ENCODE measurements at regions not wholly inside any gene's neighbourhood (a gene's known extent, or its start where the extent isn't known, plus 50 kb on each side); places are given as distances from the start of the nearest gene placed in this dataset.

GRCh38 chr3:18011387-18011786 is 269.0 kb upstream of the TBC1D5 start (continued):
- TF ChIP-seq CTCF (IDR thresholded peaks at IDR 0.05) (no peak), BCL3 (IDR thresholded peaks at IDR 0.05) (no peak), HOXA7 (CRISPR knock-in tag; IDR thresholded peaks at IDR 0.05) (no peak), EP300 (IDR thresholded peaks at IDR 0.05) (no peak)

DNA sequence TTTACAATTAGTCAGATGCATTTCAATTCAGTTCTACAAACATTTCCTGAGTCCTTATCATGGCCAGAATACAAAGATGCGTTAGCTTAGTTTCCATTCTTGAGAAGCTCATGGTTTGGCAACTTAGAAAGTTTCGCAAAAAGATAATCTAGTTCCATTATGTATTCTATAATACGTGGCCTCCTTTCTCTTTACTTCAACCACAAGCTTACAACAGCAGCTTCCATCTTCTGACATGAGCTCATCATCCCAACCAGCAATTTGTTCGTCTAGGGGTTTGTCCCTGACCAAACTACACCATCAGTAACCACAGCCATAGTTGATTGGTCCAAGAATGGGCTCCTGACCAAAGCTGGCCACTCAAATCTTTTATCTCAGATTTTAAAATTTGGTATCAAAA is 267.6 kb upstream of the TBC1D5 start:
- H3K4me1 ChIP-seq = no peaks in the 10 kb centered on the region
- FAIRE-seq (no peak), DNase-seq (ENCODE audit: low read depth in 1 of 2, low spot score in 1 of 2) (no peak), ATAC-seq (no peak)
- H3K27ac ChIP-seq = no peak overlapping the region
- H3K9me3 ChIP-seq = no peaks in the 10 kb centered on the region
- CTCF ChIA-PET = interaction anchor here (1.6 kb wide), 1 partner anchor 13 kb away, joined by 3 read pairs; no protein-coding TSS in a partner anchor
- no peak overlapping the region for H3K4me3 ChIP-seq
- POLR2A ChIA-PET = no interaction called here
- no peak for TF ChIP-seq TFCP2L1 (CRISPR knock-in tag; IDR thresholded peaks at IDR 0.05)
- no peak for TF ChIP-seq E2F6 (IDR thresholded peaks at IDR 0.05; ENCODE audit: borderline replicate concordance, low read depth)
- no peak for TF ChIP-seq RFX5 (IDR thresholded peaks at IDR 0.05)
- no peak for TF ChIP-seq RCOR1 (IDR thresholded peaks at IDR 0.05; ENCODE audit: low read depth, low read length)
- no peak for TF ChIP-seq ZC3H11A (IDR thresholded peaks at IDR 0.05)
- no peak for TF ChIP-seq GATA3 (IDR thresholded peaks at IDR 0.05; ENCODE audit: borderline replicate concordance)
- TF ChIP-seq NPAS2 (CRISPR knock-in tag; IDR thresholded peaks at IDR 0.05; ENCODE audit: borderline replicate concordance) = no peak
- TF ChIP-seq KDM1A (IDR thresholded peaks at IDR 0.05; ENCODE audit: low read depth) = no peak
- no peak for TF ChIP-seq MYC (IDR thresholded peaks at IDR 0.05; ENCODE audit: borderline replicate concordance, low read length)
- no peak for TF ChIP-seq CHD4 (IDR thresholded peaks at IDR 0.05; ENCODE audit: borderline replicate concordance)
- no peak for TF ChIP-seq SMC3 (IDR thresholded peaks at IDR 0.05)
- TF ChIP-seq ZSCAN20 (CRISPR knock-in tag; IDR thresholded peaks at IDR 0.05) = no peak
- no peak for TF ChIP-seq CTCF (IDR thresholded peaks at IDR 0.05)
- TF ChIP-seq RNF2 (IDR thresholded peaks at IDR 0.05; ENCODE audit: borderline replicate concordance, low read depth) = no peak
- no peak overlapping the region for H3K4me2 ChIP-seq
- 46% methylated on average over 4 of the region's 4 CpGs for WGBS (ENCODE audit: missing lambda C conversion rate)

GRCh38 chr3:18008706-18009368 is 266.4 kb upstream of the TBC1D5 start:
- no peaks in the 10 kb centered on the region for H3K9me3 ChIP-seq
- TF ChIP-seq RFX5 (IDR thresholded peaks at IDR 0.05) (no peak), HMGXB4 (CRISPR knock-in tag; IDR thresholded peaks at IDR 0.05; ENCODE audit: borderline replicate concordance) (no peak), SREBF2 (IDR thresholded peaks at IDR 0.05) (no peak), PBX3 (IDR thresholded peaks at IDR 0.05) (no peak), ZC3H11A (IDR thresholded peaks at IDR 0.05) (no peak), BCL3 (IDR thresholded peaks at IDR 0.05) (no peak), NPAS2 (CRISPR knock-in tag; IDR thresholded peaks at IDR 0.05; ENCODE audit: borderline replicate concordance) (no peak), ZNF302 (CRISPR knock-in tag; IDR thresholded peaks at IDR 0.05) (no peak)
- FAIRE-seq (no peak), DNase-seq (ENCODE audit: low read depth in 1 of 2, low spot score in 1 of 2) (no peak), ATAC-seq (no peak)
- H3K4me1 ChIP-seq = no peaks in the 10 kb centered on the region
- ChIA-PET CTCF (interaction anchor here (1.2 to 1.6 kb wide), 3 partner anchors 8 to 114 kb away, joined by 3 to 4 read pairs (median 3); no protein-coding TSS in a partner anchor), POLR2A (no interaction called here)
- H3K4me3 ChIP-seq = no peak overlapping the region
- WGBS (ENCODE audit: missing lambda C conversion rate) = 21% methylated on average over 5 of the region's 5 CpGs
- H3K27ac ChIP-seq = no peak overlapping the region
- no peak overlapping the region for H3K4me2 ChIP-seq

Data from A549 (cell line).